GM18867 (cell line): ENCODE measurements at regions not wholly inside any gene's neighbourhood (a gene's known extent, or its start where the extent isn't known, plus 50 kb on each side); places are given as distances from the start of the nearest gene placed in this dataset.
"Not testable (repeated sequence)": the region's sequence is repeated elsewhere in the genome, so short reads cannot be mapped to it uniquely, and the experiment has no call there.

Source experiments
- ATAC-seq: cut with Tn5 transposase; IDR thresholded peaks from one replicate; pipeline ENCODE4 v1.9.1; 2021; ENCODE audit warnings: mild to moderate bottlenecking, moderate library complexity; ENCODE audit not compliant: unreplicated experiment

- not testable (repeated sequence) for ATAC-seq
Observed at GRCh38 chr10:65670596-65670995, 1255.2 kb upstream of the LRRTM3 start.

- no peak for ATAC-seq
Observed at GRCh38 chr10:65675236-65675635, 1250.6 kb upstream of the LRRTM3 start.

GRCh38 chr10:65684896-65685295 is 1240.9 kb upstream of the LRRTM3 start:
- ATAC-seq: no peak

GRCh38 chr10:65701168-65701776 is 1224.6 kb upstream of the LRRTM3 start:
- peak; percentile 93 for ATAC-seq

- ATAC-seq: peak; percentile 94
Observed at GRCh38 chr10:65708057-65708456, 1217.8 kb upstream of the LRRTM3 start.

- ATAC-seq: no peak
Observed at GRCh38 chr10:65710306-65710705, 1215.5 kb upstream of the LRRTM3 start.

GRCh38 chr10:65719790-65720189 is 1206.0 kb upstream of the LRRTM3 start:
- no peak for ATAC-seq

GRCh38 chr10:65720901-65721300 is 1204.9 kb upstream of the LRRTM3 start:
- ATAC-seq: no peak

- ATAC-seq: peak; percentile 75
Observed at GRCh38 chr10:65723525-65723924, 1202.3 kb upstream of the LRRTM3 start.

GRCh38 chr10:65735382-65735781 is 1190.5 kb upstream of the LRRTM3 start:
- no peak for ATAC-seq

- no peak for ATAC-seq
Observed at GRCh38 chr10:65742906-65743305, 1182.9 kb upstream of the LRRTM3 start.

- ATAC-seq: no peak
Observed at GRCh38 chr10:65751218-65751617, 1174.6 kb upstream of the LRRTM3 start.

GRCh38 chr10:65751896-65752295 is 1173.9 kb upstream of the LRRTM3 start:
- ATAC-seq: no peak

- no peak for ATAC-seq
Observed at GRCh38 chr10:65753532-65753931, 1172.3 kb upstream of the LRRTM3 start.

- ATAC-seq: no peak
Observed at GRCh38 chr10:65754112-65754511, 1171.7 kb upstream of the LRRTM3 start.

GRCh38 chr10:65762311-65762710 is 1163.5 kb upstream of the LRRTM3 start:
- ATAC-seq: no peak

GRCh38 chr10:65765006-65765541 is 1160.8 kb upstream of the LRRTM3 start:
- ATAC-seq: no peak

- ATAC-seq: no peak
Observed at GRCh38 chr10:65769828-65770227, 1156.0 kb upstream of the LRRTM3 start.

- ATAC-seq: no peak
Observed at GRCh38 chr10:65778753-65779152, 1147.1 kb upstream of the LRRTM3 start.

GRCh38 chr10:65779985-65780384 is 1145.9 kb upstream of the LRRTM3 start:
- no peak for ATAC-seq

- no peak for ATAC-seq
Observed at GRCh38 chr10:65786279-65786678, 1139.6 kb upstream of the LRRTM3 start.

GRCh38 chr10:65787571-65787970 is 1138.3 kb upstream of the LRRTM3 start:
- ATAC-seq: no peak

- ATAC-seq: no peak
Observed at GRCh38 chr10:65788271-65788670, 1137.6 kb upstream of the LRRTM3 start.
